ENCODE measurements at regions not wholly inside any gene's neighbourhood (a gene's known extent, or its start where the extent isn't known, plus 50 kb on each side); places are given as distances from the start of the nearest gene placed in this dataset.

GRCh38 chr2:199703199-199703598 lies 147.8 kb downstream of the FTCDNL1 start:
- no peaks in the 10 kb centered on the region for H3K27me3 Mint-ChIP-seq (ENCODE audit: insufficient read depth, unreplicated experiment)
- intact Hi-C loops (cut with micrococcal nuclease; ENCODE audit: unreplicated experiment), result no loop called here
- H3K27me3 ChIP-seq (replicated peaks; ENCODE audit: control insufficient read depth, insufficient read depth, low read length), result no peaks in the 10 kb centered on the region
- peaks cover 3% of the 10 kb centered on the region; the same call in 1 of the 2 replicates for H3K9me3 ChIP-seq
- no peaks in the 10 kb centered on the region for H3K4me1 ChIP-seq
- ChIA-PET CTCF (interaction anchor here (2.5 kb wide), 1 partner anchor 36 kb away, joined by 25 read pairs; no protein-coding TSS in a partner anchor), POLR2A (no interaction called here)
- no peaks in the 10 kb centered on the region for H3K36me3 Mint-ChIP-seq (ENCODE audit: insufficient read depth, unreplicated experiment)
- no peak overlapping the region for H3K4me3 ChIP-seq (ENCODE audit: low read depth, low read length)
- DNase-seq, result no peak
- peaks cover 12% of the 10 kb centered on the region for H3K9me3 Mint-ChIP-seq (ENCODE audit: unreplicated experiment)
- BruUV-seq (replicated peaks), result no TSS peak
- H3K27ac Mint-ChIP-seq (ENCODE audit: unreplicated experiment), result no peak overlapping the region
- no peaks in the 10 kb centered on the region for H3K36me3 ChIP-seq (ENCODE audit: control insufficient read depth, insufficient read depth, low read length)
- H3K4me3 Mint-ChIP-seq (ENCODE audit: unreplicated experiment), result no peak overlapping the region
- peaks cover 12% of the 10 kb centered on the region for H3K4me1 Mint-ChIP-seq (ENCODE audit: low read depth, unreplicated experiment)
- TF ChIP-seq, protein P1, sequence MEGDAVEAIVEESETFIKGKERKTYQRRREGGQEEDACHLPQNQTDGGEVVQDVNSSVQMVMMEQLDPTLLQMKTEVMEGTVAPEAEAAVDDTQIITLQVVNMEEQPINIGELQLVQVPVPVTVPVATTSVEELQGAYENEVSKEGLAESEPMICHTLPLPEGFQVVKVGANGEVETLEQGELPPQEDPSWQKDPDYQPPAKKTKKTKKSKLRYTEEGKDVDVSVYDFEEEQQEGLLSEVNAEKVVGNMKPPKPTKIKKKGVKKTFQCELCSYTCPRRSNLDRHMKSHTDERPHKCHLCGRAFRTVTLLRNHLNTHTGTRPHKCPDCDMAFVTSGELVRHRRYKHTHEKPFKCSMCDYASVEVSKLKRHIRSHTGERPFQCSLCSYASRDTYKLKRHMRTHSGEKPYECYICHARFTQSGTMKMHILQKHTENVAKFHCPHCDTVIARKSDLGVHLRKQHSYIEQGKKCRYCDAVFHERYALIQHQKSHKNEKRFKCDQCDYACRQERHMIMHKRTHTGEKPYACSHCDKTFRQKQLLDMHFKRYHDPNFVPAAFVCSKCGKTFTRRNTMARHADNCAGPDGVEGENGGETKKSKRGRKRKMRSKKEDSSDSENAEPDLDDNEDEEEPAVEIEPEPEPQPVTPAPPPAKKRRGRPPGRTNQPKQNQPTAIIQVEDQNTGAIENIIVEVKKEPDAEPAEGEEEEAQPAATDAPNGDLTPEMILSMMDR (IDR thresholded peaks at IDR 0.05; ENCODE audit: insufficient read depth in 1 of 2, low read depth in 1 of 2, low read length in 1 of 2, severe bottlenecking in 1 of 2, unreplicated experiment in 1 of 2), result no peak

DNA sequence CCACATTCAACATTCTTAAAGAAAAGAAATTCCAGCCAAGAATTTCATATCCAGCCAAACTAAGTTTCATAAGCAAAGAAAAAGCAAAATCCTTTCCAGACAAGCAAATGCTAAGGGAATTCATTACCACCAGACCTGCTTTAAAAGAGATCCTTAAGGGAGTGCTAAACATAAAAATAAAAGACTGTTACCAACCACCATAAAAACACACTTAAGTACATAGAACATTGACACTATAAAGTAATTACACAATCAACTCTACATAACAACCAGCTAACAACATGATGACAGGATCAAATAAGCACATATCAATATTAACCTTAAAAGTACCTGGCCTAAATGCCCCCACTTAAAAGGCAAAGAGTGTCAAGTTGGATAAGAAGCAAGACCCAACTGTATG lies 153.5 kb downstream of the FTCDNL1 start:
- H3K36me3 Mint-ChIP-seq (ENCODE audit: insufficient read depth, unreplicated experiment), result no peaks in the 10 kb centered on the region
- no peak overlapping the region for H3K4me3 ChIP-seq (ENCODE audit: low read depth, low read length)
- H3K27me3 ChIP-seq (replicated peaks; ENCODE audit: control insufficient read depth, insufficient read depth, low read length), result no peaks in the 10 kb centered on the region
- POLR2A ChIA-PET, result no interaction called here
- CTCF ChIA-PET, result no interaction called here
- 0 out of 2 replicates have a peak, but pooled peaks cover 3% of the 10 kb centered on the region for H3K9me3 ChIP-seq
- no peak for DNase-seq
- no peaks in the 10 kb centered on the region for H3K9me3 Mint-ChIP-seq (ENCODE audit: unreplicated experiment)
- intact Hi-C loops (cut with micrococcal nuclease; ENCODE audit: unreplicated experiment), result no loop called here
- TF ChIP-seq, protein P1 (IDR thresholded peaks at IDR 0.05; ENCODE audit: insufficient read depth in 1 of 2, low read depth in 1 of 2, low read length in 1 of 2, severe bottlenecking in 1 of 2, unreplicated experiment in 1 of 2), result no peak
- peaks cover 3% of the 10 kb centered on the region for H3K27me3 Mint-ChIP-seq (ENCODE audit: insufficient read depth, unreplicated experiment)
- H3K4me1 Mint-ChIP-seq (ENCODE audit: low read depth, unreplicated experiment), result no peaks in the 10 kb centered on the region
- no peaks in the 10 kb centered on the region for H3K4me1 ChIP-seq
- H3K36me3 ChIP-seq (ENCODE audit: control insufficient read depth, insufficient read depth, low read length), result no peaks in the 10 kb centered on the region
- H3K27ac Mint-ChIP-seq (ENCODE audit: unreplicated experiment), result no peak overlapping the region
- no peak overlapping the region for H3K4me3 Mint-ChIP-seq (ENCODE audit: unreplicated experiment)
- BruUV-seq (replicated peaks), result no TSS peak

DNA sequence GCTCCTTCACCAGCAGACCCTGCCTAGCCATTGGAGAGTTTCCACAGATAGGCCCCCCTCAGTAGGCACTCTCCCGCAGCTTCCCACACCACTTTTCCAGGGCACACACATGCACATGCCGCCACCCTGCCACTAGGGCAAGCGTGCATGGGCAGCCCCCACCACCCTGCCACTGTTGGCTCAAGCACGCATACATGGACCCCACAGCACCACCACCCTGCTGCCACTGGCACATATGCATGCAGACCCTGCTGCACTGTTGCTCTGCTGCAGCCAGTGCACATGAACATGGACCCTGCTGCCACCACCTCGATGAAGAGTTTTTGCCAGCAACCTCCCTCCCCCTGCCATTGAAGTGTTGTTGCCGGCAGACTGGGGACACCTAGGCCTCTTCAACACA lies 154.9 kb downstream of the FTCDNL1 start:
- DNase-seq, result no peak
- TF ChIP-seq, protein P1 (IDR thresholded peaks at IDR 0.05; ENCODE audit: insufficient read depth in 1 of 2, low read depth in 1 of 2, low read length in 1 of 2, severe bottlenecking in 1 of 2, unreplicated experiment in 1 of 2), result no peak
- H3K9me3 Mint-ChIP-seq (ENCODE audit: unreplicated experiment), result no peaks in the 10 kb centered on the region
- intact Hi-C loops (cut with micrococcal nuclease; ENCODE audit: unreplicated experiment), result no loop called here
- Histone ChIP-seq H3K36me3 (ENCODE audit: control insufficient read depth, insufficient read depth, low read length) (no peaks in the 10 kb centered on the region), H3K9me3 (0 out of 2 replicates have a peak, but pooled peaks cover 3% of the 10 kb centered on the region), H3K4me3 (ENCODE audit: low read depth, low read length) (no peak overlapping the region), H3K4me1 (no peaks in the 10 kb centered on the region), H3K27me3 (replicated peaks; ENCODE audit: control insufficient read depth, insufficient read depth, low read length) (no peaks in the 10 kb centered on the region)
- H3K4me3 Mint-ChIP-seq (ENCODE audit: unreplicated experiment), result no peak overlapping the region
- H3K4me1 Mint-ChIP-seq (ENCODE audit: low read depth, unreplicated experiment), result no peaks in the 10 kb centered on the region
- peaks cover 3% of the 10 kb centered on the region for H3K27me3 Mint-ChIP-seq (ENCODE audit: insufficient read depth, unreplicated experiment)
- ChIA-PET CTCF (no interaction called here), POLR2A (no interaction called here)
- H3K27ac Mint-ChIP-seq (ENCODE audit: unreplicated experiment), result no peak overlapping the region
- no peaks in the 10 kb centered on the region for H3K36me3 Mint-ChIP-seq (ENCODE audit: insufficient read depth, unreplicated experiment)
- no TSS peak for BruUV-seq (replicated peaks)

Measured in Caco-2 (cell line).